ENCODE measurements at regions not wholly inside any gene's neighbourhood (a gene's known extent, or its start where the extent isn't known, plus 50 kb on each side); places are given as distances from the start of the nearest gene placed in this dataset.

- DNase-seq (ENCODE audit: low read depth): no peak
These were observed 60.0 kb upstream of the HMGA2 start for GRCh38 chr12:65764325-65764724.

- peak; percentile 15 for DNase-seq (ENCODE audit: low read depth)
These were observed 58.9 kb upstream of the HMGA2 start for GRCh38 chr12:65765436-65765813.

- no peak for DNase-seq (ENCODE audit: low read depth)
These were observed 54.4 kb upstream of the HMGA2 start for GRCh38 chr12:65769880-65770279.

Data from fibroblast of gingiva (primary cell).